Epidermal melanocyte (primary cell): ENCODE measurements at regions not wholly inside any gene's neighbourhood (a gene's known extent, or its start where the extent isn't known, plus 50 kb on each side); places are given as distances from the start of the nearest gene placed in this dataset.

Experiments used
- DNase-seq: peaks from one replicate; pipeline ENCODE4 v3.0.0; 2011; ENCODE audit warnings: low spot score; ENCODE audit not compliant: insufficient read length

GRCh38 chr4:92106816-92107215 lies 196.9 kb upstream of the GRID2 start:
- DNase-seq, result no peak

- no peak for DNase-seq
Measured at GRCh38 chr4:92111493-92111892, 192.3 kb upstream of the GRID2 start.

- DNase-seq, result no peak
Measured at GRCh38 chr4:92112805-92113204, 191.0 kb upstream of the GRID2 start.

- no peak for DNase-seq
Measured at GRCh38 chr4:92120810-92121498, 182.8 kb upstream of the GRID2 start.

GRCh38 chr4:92122911-92123310 lies 180.9 kb upstream of the GRID2 start:
- no peak for DNase-seq

DNA sequence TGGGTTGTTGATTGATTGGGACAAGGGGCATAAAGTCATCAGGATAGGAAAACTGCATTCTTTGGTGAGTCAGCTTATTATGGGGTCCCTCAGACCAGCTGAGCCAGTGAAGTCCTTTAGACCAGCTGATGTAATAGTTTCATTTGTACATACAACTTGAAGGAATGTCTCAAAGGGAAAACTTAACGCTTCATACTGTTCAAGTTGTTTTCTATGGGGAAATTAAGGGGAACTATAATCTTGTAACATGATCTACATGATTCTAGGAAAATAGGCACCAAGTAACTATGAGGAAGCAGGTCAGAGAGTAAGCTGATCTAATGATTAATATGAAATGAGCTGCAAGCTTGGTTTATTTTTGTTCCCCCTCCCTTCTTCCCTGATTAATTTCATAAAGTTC lies 175.1 kb upstream of the GRID2 start:
- DNase-seq, result no peak

DNA sequence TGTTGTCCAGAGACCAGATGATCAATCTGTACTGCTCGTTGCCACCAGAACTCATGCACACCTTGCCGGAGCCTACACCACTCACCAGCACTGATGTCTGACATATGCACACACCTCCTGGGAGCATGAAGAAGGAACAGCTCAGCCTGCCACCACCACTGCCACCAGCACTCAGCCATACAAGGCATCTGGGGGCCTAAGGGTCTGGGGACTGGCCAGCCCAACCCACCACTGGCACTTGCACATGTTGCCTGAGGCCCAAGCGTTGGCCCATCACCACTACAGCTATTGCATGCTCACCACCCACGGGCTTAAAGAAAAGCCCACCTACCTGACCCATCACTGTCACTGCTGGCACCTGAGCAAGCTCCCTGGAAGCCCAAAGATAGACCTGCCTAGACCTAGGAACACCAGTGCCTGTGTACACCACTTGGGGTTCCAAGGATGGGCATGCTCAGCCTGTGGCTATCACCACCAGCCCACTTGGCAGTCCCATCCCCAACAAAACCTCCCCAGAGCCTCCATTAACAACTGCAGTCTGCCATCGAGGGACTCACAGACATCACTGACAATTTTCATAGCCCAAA lies 174.3 kb upstream of the GRID2 start:
- no peak for DNase-seq

GRCh38 chr4:92136434-92136833 lies 167.3 kb upstream of the GRID2 start:
- DNase-seq, result no peak

GRCh38 chr4:92163348-92163747 lies 140.4 kb upstream of the GRID2 start:
- DNase-seq, result no peak

DNA sequence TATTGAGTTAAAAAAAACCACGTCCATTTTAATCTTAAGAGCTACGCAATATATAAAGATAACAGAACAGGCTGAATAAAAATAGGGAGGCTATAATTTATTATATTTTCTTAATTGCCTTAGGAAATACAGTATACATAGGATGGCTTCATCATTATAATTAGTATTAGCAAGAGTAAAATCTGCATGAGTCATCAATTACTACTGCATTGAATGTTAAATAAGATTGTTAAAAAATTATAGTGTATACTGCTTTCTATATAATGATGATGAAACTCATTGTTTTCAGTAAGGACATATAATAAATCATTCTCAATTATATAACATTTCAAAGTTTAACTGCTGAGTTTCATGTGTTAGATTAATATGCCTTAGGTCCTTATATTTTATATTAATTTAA lies 133.4 kb upstream of the GRID2 start:
- no peak for DNase-seq

DNA sequence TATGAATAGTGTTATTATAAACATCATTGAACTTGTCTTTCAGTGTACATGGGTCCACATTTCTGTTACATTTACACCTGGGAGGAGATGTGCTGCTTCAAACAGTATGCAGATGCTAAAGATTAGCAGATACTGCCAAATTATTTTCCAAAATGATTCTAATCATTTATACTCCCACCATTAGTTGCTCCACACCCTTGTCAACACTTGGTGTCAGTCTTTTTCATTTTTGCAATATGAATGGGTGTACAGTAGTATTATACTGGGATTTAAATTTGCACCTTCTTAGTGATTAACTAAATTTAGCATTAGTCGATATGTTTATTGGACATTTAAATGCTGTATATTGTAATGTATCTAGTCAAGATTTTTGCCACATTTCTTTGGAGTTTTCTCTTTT lies 131.6 kb upstream of the GRID2 start:
- DNase-seq, result no peak

DNA sequence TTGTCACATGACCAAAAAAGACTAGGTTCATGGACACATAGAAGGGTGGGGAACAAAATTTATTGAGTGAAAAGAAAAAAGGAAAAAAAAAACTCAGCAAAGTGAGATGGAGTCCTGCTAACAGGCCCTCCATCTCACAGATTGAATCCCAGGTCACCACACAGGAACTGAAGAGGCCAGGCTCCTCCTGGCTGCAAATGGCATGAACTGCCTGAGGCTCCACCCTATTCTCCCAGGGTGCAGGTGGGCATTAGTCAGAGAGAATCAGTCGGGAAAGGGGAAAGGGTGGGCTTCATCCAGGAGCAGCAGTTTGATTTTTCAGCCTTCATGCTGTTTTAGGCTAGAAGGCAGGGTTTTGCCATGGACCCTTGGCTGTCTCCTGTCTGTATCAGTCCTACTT lies 128.5 kb upstream of the GRID2 start:
- DNase-seq, result no peak

GRCh38 chr4:92182006-92182735 lies 121.6 kb upstream of the GRID2 start:
- DNase-seq, result no peak

DNA sequence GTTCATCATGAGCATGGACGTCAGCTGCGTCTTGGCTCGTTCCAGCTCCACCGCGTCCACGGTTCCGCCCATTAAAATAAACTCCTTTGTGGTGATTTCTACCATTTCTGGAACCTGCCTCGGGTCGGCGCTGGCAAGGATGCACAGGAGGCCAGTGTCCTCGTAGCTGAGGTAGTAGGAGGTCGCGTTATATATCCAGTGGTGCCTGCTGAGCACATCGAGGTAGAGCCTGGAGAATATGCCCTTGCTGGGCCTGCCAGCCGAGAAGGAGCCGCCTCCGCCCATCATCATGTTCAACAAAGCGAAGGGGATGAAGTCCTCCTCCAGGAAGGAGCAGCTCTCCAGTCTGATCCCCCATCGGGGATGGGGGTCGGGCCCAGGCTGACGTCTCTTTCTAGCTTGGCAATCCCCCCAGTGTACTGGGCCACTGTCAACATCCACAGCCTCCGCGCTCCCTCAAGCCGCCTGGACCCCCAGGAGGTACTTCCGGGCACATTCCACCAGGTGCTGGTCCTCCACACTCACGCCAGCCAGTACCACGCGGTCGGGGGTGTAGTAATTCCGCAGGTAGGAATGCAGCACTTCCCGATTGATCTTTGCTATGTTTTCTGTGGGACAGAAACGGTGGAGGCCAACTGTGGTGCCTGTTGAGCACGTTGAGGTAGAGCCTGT lies 120.9 kb upstream of the GRID2 start:
- DNase-seq, result no peak

DNA sequence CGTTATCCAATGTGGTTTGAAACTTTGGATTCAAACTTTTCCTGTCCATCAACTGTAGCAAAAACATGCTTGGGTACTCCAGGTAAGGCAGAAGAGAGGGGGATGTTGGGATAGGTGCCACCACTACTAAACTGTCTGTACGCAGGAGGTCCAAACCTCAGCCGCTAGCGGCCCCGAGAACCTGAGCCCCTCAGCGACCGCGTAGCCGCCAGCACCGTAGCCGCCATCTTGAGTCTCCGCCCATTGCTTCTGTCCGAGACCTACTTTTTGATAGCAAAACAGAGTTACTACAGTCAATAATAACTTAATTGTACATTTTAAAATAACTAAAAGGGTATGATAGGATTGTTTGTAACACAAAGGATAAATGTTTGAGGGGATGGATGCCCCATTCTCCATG lies 119.9 kb upstream of the GRID2 start:
- no peak for DNase-seq

DNA sequence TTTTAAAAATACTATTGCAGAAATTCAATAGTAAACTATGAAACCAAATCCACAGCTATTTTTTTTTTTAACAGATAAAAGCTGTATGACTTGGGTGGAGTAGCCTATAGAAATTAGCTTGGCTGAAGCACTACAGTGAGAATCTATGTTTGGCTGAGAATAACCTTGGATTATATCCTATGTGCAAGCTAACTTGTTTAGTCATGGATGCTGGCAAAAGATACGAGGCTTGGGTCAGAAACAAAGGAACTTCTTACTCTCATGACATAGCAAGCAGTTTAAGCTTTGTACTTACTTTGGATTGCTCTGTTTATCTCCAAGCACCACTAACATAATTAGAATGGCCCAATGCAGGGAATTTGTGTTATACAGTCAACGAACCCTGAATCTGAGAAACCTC lies 119.2 kb upstream of the GRID2 start:
- DNase-seq, result no peak

DNA sequence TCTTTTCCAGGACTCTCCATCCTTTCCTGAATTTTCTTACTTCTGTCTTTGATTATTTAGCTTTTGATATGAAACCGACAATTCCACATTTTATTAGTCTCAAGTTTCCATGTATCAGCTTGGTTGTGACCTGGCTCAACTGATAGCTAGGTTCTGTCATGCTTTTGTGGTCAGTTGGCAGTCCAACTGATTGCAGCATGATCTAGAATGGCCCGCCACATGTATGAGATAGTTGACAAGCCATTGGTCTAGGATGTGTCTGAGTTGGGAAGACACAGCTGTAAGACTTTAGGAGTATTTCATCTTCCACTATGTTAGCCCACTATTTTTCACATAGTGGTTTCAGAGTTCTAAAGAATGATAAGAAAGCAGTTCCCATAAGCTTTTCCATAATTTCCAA lies 117.5 kb upstream of the GRID2 start:
- DNase-seq, result no peak

- DNase-seq, result no peak
Measured at GRCh38 chr4:92189146-92189545, 114.6 kb upstream of the GRID2 start.

- no peak for DNase-seq
Measured at GRCh38 chr4:92198711-92199110, 105.1 kb upstream of the GRID2 start.

DNA sequence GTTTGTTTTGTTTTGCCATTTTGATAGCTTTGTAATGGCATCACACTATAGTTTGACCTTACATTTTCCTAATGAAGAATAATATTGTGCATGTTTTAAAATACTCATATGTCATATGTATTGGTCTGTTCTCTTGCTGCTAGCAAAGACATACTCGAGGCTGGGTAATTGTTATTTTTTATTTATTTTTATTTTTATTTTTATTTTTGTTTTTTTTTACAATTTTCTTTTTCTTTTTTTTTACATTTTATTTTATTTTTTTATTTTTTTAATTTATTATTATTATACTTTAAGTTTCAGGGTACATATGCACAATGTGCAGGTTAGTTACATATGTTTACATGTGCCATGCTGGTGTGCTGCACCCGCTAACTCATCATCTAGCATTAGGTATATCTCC lies 104.6 kb upstream of the GRID2 start:
- no peak for DNase-seq

GRCh38 chr4:92210906-92211305 lies 92.9 kb upstream of the GRID2 start:
- no peak for DNase-seq

GRCh38 chr4:92215476-92215875 lies 88.3 kb upstream of the GRID2 start:
- no peak for DNase-seq
